OCI-LY1 (cell line): ENCODE measurements at regions not wholly inside any gene's neighbourhood (a gene's known extent, or its start where the extent isn't known, plus 50 kb on each side); places are given as distances from the start of the nearest gene placed in this dataset.

ENCODE experiments used
- H2AFZ ChIP-seq: fragments of 200-600 bp; sonication (generic), shearing (Covaris generic); 2 replicates; pipeline ENCODE4 v1.6.0; 2014; ENCODE audit warnings: antibody characterized with exemption, mild to moderate bottlenecking, low read length
- H3F3A ChIP-seq: fragments of 200-600 bp; sonication (generic), shearing (Covaris generic); 2 replicates; pipeline ENCODE4 v1.6.0; 2014; ENCODE audit warnings: mild to moderate bottlenecking, antibody characterized with exemption, low read length, moderate library complexity; ENCODE audit not compliant: insufficient read depth
- H3K27ac ChIP-seq: fragments of 200-600 bp; sonication (generic); 2 replicates; pipeline ENCODE4 v1.5.1; 2014; ENCODE audit warnings: low read length, mixed run types, mild to moderate bottlenecking, low read depth; ENCODE audit not compliant: poor library complexity, severe bottlenecking
- H3K27me3 ChIP-seq: fragments of 200-600 bp; sonication (generic); 2 replicates; pipeline ENCODE4 v1.6.0; 2014; ENCODE audit warnings: antibody characterized with exemption, mild to moderate bottlenecking, low read length, moderate library complexity; ENCODE audit not compliant: insufficient read depth
- H3K36me3 ChIP-seq: fragments of 200-600 bp; sonication (generic); 2 replicates; pipeline ENCODE4 v1.6.1; 2014; ENCODE audit warnings: mild to moderate bottlenecking, antibody characterized with exemption, low read length, moderate library complexity, mixed read lengths; ENCODE audit not compliant: insufficient read depth
- H3K4me1 ChIP-seq: fragments of 200-600 bp; sonication (generic); 2 replicates; pipeline ENCODE4 v1.5.1; 2014; ENCODE audit warnings: mild to moderate bottlenecking, low read length, moderate library complexity; ENCODE audit not compliant: insufficient read depth, severe bottlenecking
- H3K4me2 ChIP-seq: fragments of 200-600 bp; sonication (generic), shearing (Covaris generic); 2 replicates; pipeline ENCODE4 v1.6.1; 2014; ENCODE audit warnings: low read length
- H3K4me3 ChIP-seq: fragments of 200-600 bp; sonication (generic); 2 replicates; pipeline ENCODE4 v1.5.1; 2014; ENCODE audit warnings: low read length, low read depth, mild to moderate bottlenecking, mixed read lengths; ENCODE audit not compliant: poor library complexity, severe bottlenecking
- H3K79me2 ChIP-seq: fragments of 200-600 bp; shearing (Covaris generic); 2 replicates; pipeline ENCODE4 v1.6.1; 2016; ENCODE audit warnings: mixed run types, low read length, mixed read lengths; ENCODE audit not compliant: insufficient read depth
- H3K9ac ChIP-seq: fragments of 200-600 bp; sonication (generic), shearing (Covaris generic); 2 replicates; pipeline ENCODE4 v1.6.1; 2014; ENCODE audit warnings: mild to moderate bottlenecking, low read length, mixed read lengths
- H3K9me2 ChIP-seq: fragments of 200-600 bp; sonication (generic), shearing (Covaris generic); 2 replicates; pipeline ENCODE4 v1.6.1; 2014; ENCODE audit warnings: low read depth, mild to moderate bottlenecking, low read length, mixed read lengths
- H3K9me3 ChIP-seq: fragments of 200-600 bp; shearing (Covaris generic); 2 replicates; pipeline ENCODE4 v1.6.1; 2014; ENCODE audit warnings: low read length, mixed read lengths
- H4K20me1 ChIP-seq: fragments of 200-600 bp; sonication (generic), shearing (Covaris generic); 2 replicates; pipeline ENCODE4 v1.6.0; 2016; ENCODE audit warnings: mild to moderate bottlenecking, low read length; ENCODE audit not compliant: insufficient read depth
- EZH2 ChIP-seq: fragments of 200-600 bp; sonication (generic), shearing (Covaris generic); IDR thresholded peaks from 2 replicates; pipeline ENCODE4 v1.8.0; 2017; ENCODE audit warnings: borderline replicate concordance, mixed run types, mild to moderate bottlenecking, antibody characterized with exemption, low read length, moderate library complexity, mixed read lengths
- TF ChIP-seq, protein P1 (sequence below): fragments of 200-600 bp; sonication (generic), shearing (Covaris generic); IDR thresholded peaks from 2 replicates; pipeline ENCODE4 v1.5.1; 2017; ENCODE audit warnings: mild to moderate bottlenecking, antibody characterized with exemption, low read length, moderate library complexity, mixed read lengths

- no peak overlapping the region for H3K9ac ChIP-seq
- no peaks in the 10 kb centered on the region for H3F3A ChIP-seq
Measured at GRCh38 chr16:11478431-11479119, 108.1 kb downstream of the LITAF start.

GRCh38 chr16:11479916-11480315 is 106.8 kb downstream of the LITAF start:
- H3K27me3 ChIP-seq, result peaks cover 11% of the 10 kb centered on the region; the same call in 1 of the 2 replicates
- no peaks in the 10 kb centered on the region for H3F3A ChIP-seq
- no peaks in the 10 kb centered on the region for H3K4me1 ChIP-seq
- no peak overlapping the region for H3K4me2 ChIP-seq
- H3K4me3 ChIP-seq, result no peak overlapping the region
- H2AFZ ChIP-seq, result no peak overlapping the region
- no peaks in the 10 kb centered on the region for H3K79me2 ChIP-seq
- peaks cover 19% of the 10 kb centered on the region for H3K9me3 ChIP-seq
- no peak overlapping the region for H3K9ac ChIP-seq
- H3K27ac ChIP-seq, result no peak overlapping the region
- H3K9me2 ChIP-seq, result no peaks in the 10 kb centered on the region
- TF ChIP-seq, protein P1, sequence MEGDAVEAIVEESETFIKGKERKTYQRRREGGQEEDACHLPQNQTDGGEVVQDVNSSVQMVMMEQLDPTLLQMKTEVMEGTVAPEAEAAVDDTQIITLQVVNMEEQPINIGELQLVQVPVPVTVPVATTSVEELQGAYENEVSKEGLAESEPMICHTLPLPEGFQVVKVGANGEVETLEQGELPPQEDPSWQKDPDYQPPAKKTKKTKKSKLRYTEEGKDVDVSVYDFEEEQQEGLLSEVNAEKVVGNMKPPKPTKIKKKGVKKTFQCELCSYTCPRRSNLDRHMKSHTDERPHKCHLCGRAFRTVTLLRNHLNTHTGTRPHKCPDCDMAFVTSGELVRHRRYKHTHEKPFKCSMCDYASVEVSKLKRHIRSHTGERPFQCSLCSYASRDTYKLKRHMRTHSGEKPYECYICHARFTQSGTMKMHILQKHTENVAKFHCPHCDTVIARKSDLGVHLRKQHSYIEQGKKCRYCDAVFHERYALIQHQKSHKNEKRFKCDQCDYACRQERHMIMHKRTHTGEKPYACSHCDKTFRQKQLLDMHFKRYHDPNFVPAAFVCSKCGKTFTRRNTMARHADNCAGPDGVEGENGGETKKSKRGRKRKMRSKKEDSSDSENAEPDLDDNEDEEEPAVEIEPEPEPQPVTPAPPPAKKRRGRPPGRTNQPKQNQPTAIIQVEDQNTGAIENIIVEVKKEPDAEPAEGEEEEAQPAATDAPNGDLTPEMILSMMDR, result no peak
- TF ChIP-seq EZH2, result no peak
- no peaks in the 10 kb centered on the region for H4K20me1 ChIP-seq
- H3K36me3 ChIP-seq, result no peaks in the 10 kb centered on the region; the same call in 1 of the 2 replicates

More at GRCh38 chr16:11478431-11479119, 108.1 kb downstream of the LITAF start:
- no peaks in the 10 kb centered on the region for H3K9me2 ChIP-seq
- no peaks in the 10 kb centered on the region; the same call in 1 of the 2 replicates for H3K36me3 ChIP-seq
- no peaks in the 10 kb centered on the region for H4K20me1 ChIP-seq
- H3K4me2 ChIP-seq, result no peak overlapping the region
- peaks cover 6% of the 10 kb centered on the region for H3K4me1 ChIP-seq
- H3K9me3 ChIP-seq, result peaks cover 11% of the 10 kb centered on the region; the same call in 1 of the 2 replicates
- H3K4me3 ChIP-seq, result no peak overlapping the region
- peaks cover 11% of the 10 kb centered on the region; the same call in 1 of the 2 replicates for H3K27me3 ChIP-seq
- no peaks in the 10 kb centered on the region for H3K79me2 ChIP-seq
- no peak for TF ChIP-seq EZH2
- TF ChIP-seq, protein P1, result no peak
- H3K27ac ChIP-seq, result no peak overlapping the region
- no peak overlapping the region for H2AFZ ChIP-seq

- TF ChIP-seq, protein P1, result no peak
- no peak for TF ChIP-seq EZH2
- no peaks in the 10 kb centered on the region for H3K9me2 ChIP-seq
- H3K36me3 ChIP-seq, result no peaks in the 10 kb centered on the region; the same call in 1 of the 2 replicates
- no peaks in the 10 kb centered on the region for H3K4me1 ChIP-seq
- H3K9ac ChIP-seq, result no peak overlapping the region
- H3K27ac ChIP-seq, result no peak overlapping the region
- peaks cover 24% of the 10 kb centered on the region for H3K9me3 ChIP-seq
- no peak overlapping the region for H3K4me3 ChIP-seq
- H4K20me1 ChIP-seq, result no peaks in the 10 kb centered on the region
- peaks cover 11% of the 10 kb centered on the region; the same call in 1 of the 2 replicates for H3K27me3 ChIP-seq
- H3K79me2 ChIP-seq, result no peaks in the 10 kb centered on the region
- H3F3A ChIP-seq, result no peaks in the 10 kb centered on the region
- H3K4me2 ChIP-seq, result no peak overlapping the region
- H2AFZ ChIP-seq, result no peak overlapping the region
Measured at GRCh38 chr16:11480634-11481033, 106.1 kb downstream of the LITAF start.
